ENCODE measurements at regions not wholly inside any gene's neighbourhood (a gene's known extent, or its start where the extent isn't known, plus 50 kb on each side); places are given as distances from the start of the nearest gene placed in this dataset.
"Not testable (repeated sequence)": the region's sequence is repeated elsewhere in the genome, so short reads cannot be mapped to it uniquely, and the experiment has no call there.

GRCh38 chr16:27639561-27640276 is 89.8 kb downstream of the KATNIP start:
- DNase-seq = peak; percentile 14

- no peak for DNase-seq
Measured at GRCh38 chr16:27640277-27640600, 90.3 kb downstream of the KATNIP start.

- no peak for DNase-seq
Measured at GRCh38 chr16:27641260-27641659, 91.3 kb downstream of the KATNIP start.

GRCh38 chr16:27641734-27642415 is 91.9 kb downstream of the KATNIP start:
- DNase-seq = not testable (repeated sequence)

- DNase-seq = peak; percentile 1
Measured at GRCh38 chr16:27642756-27643155, 92.8 kb downstream of the KATNIP start.

GRCh38 chr16:27644165-27644564 is 94.2 kb downstream of the KATNIP start:
- DNase-seq = no peak

- no peak for DNase-seq
Measured at GRCh38 chr16:27645396-27645795, 95.5 kb downstream of the KATNIP start.

GRCh38 chr16:27646806-27647205 is 96.9 kb downstream of the KATNIP start:
- DNase-seq = no peak

- DNase-seq = no peak
Measured at GRCh38 chr16:27649021-27649420, 99.1 kb downstream of the KATNIP start.

- DNase-seq = no peak
Measured at GRCh38 chr16:27650073-27650701, 100.2 kb downstream of the KATNIP start.

GRCh38 chr16:27651301-27651700 is 101.4 kb downstream of the KATNIP start:
- DNase-seq = no peak

GRCh38 chr16:27657811-27658210 is 107.9 kb downstream of the KATNIP start:
- no peak for DNase-seq

GRCh38 chr16:27660507-27660906 is 110.6 kb downstream of the KATNIP start:
- DNase-seq = no peak

- not testable (repeated sequence) for DNase-seq
Measured at GRCh38 chr16:27663235-27663634, 113.3 kb downstream of the KATNIP start.

GRCh38 chr16:27665881-27666280 is 115.9 kb downstream of the KATNIP start:
- DNase-seq = no peak

GRCh38 chr16:27670071-27670810 is 120.3 kb downstream of the KATNIP start:
- no peak for DNase-seq

GRCh38 chr16:27671410-27671809 is 121.5 kb downstream of the KATNIP start:
- no peak for DNase-seq

- DNase-seq = no peak
Measured at GRCh38 chr16:27676839-27677238, 126.9 kb downstream of the KATNIP start.

GRCh38 chr16:27677263-27677662 is 127.3 kb downstream of the KATNIP start:
- no peak for DNase-seq

GRCh38 chr16:27678955-27679354 is 129.0 kb downstream of the KATNIP start:
- DNase-seq = no peak

- no peak for DNase-seq
Measured at GRCh38 chr16:27679899-27680298, 130.0 kb downstream of the KATNIP start.

GRCh38 chr16:27681681-27682080 is 131.7 kb downstream of the KATNIP start:
- DNase-seq = no peak

- DNase-seq = no peak
Measured at GRCh38 chr16:27684047-27684446, 134.1 kb downstream of the KATNIP start.

GRCh38 chr16:27685807-27686206 is 135.9 kb downstream of the KATNIP start:
- DNase-seq = no peak

Measured in CD4-positive, alpha-beta T cell treated with Interleukin-17A for 1 hour (primary cell).